Right forelimb (tissue), 1 donor: ENCODE measurements at regions not wholly inside any gene's neighbourhood (a gene's known extent, or its start where the extent isn't known, plus 50 kb on each side); places are given as distances from the start of the nearest gene placed in this dataset.

Experiments used
- DNase-seq: peaks from one replicate; pipeline ENCODE4 v3.0.0-alpha.2; 2018

DNA sequence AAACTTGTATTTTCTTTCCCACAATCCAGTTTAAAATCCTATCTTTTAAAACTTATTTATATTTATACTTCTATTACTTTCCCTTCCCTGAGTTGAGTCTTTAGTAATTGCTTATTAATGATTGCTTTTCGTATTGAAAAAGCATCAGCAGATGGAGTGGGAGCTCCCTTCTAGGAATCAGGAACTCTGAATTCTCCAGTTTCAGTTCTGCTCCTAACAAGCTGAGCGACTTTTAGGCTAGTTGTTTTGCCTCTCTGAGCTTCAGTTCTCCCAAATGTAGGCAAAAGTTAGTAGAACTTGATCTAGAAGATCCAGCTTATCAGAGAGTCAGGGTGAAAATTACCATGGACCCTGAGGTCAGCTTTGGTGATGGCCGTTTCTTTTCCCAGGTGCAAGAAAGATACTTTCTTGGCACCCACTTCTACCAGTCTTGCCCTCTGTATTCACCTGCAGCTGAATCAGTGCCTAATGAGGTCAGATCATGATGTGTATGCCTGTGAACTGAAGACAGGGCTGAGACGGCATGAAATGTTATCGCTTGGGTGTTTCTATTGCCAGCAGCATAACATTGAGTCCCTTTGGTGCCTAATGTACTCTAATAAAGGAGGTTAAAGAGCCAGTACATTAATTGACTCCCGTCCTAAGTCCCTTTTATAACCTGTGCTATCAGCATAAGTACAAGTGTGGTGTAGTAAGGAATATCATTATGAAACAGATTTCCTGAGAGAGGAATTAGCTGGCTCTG is 194.5 kb upstream of the TBC1D5 start:
- no peak for DNase-seq

DNA sequence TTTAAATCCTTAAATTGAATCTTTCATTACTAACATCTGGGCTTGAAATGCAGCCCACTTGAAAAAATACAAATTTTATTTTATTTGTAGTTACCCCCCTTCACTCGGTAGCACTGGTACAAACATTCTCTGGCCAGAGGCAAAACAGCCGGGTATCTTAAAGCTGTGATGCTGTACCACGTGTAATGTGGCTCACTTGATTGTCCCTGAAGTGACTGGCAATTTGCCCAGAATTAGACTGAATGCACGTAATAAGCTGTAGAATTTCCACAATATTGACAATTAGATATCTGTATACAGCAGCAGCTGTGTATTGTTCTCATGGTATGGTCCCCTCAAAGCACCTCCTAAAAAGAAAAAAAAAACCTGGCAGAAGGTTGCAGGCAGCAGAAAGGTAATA is 192.8 kb upstream of the TBC1D5 start:
- DNase-seq: no peak

DNA sequence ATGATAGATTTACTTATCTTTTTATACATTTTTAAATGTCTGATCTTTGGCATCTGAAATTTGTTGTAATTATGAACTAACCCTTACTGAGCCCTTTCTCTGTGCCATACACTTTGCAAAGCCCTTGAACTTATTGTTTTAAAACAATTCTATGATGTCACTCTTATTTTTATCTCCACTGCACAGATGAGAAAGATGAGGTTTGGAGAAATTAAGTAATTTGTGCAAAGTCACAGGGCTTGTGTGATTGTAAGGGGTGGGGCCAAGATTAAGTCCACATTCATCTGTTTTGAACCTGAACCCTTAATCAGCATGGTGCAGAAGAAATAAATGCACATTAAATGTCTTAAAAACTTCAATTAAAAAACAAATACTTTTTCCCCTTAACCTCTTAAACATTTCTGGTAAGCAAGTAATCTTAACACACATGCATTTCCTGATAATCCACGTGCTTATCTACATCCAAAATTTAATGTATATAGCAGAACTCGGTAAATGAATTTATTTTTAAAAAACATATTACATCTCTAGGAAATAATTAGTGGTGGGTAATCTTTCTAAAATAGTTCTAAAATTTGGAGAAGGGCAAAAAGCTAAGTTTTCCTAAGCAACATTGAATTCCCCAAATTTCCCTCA is 189.8 kb upstream of the TBC1D5 start:
- DNase-seq: no peak

DNA sequence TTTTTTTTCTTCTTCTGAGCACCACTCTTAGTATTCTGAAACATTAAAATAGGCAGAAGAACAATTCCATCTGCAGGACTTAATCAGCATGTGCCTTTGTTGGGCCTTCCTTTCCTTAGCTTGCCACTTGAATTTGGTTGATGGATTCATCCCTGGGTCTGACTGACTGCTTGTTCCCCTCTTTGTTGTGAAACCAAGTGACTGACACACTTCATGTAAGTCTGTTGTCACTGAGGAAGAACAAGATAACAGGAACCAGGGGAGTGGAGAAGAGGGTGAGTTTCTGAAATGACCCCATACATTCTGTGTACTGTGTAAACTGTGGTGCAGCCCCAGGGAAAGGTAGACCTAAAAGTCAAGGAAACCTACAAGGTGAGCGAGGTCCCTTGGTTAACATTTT is 188.7 kb upstream of the TBC1D5 start:
- DNase-seq: no peak

DNA sequence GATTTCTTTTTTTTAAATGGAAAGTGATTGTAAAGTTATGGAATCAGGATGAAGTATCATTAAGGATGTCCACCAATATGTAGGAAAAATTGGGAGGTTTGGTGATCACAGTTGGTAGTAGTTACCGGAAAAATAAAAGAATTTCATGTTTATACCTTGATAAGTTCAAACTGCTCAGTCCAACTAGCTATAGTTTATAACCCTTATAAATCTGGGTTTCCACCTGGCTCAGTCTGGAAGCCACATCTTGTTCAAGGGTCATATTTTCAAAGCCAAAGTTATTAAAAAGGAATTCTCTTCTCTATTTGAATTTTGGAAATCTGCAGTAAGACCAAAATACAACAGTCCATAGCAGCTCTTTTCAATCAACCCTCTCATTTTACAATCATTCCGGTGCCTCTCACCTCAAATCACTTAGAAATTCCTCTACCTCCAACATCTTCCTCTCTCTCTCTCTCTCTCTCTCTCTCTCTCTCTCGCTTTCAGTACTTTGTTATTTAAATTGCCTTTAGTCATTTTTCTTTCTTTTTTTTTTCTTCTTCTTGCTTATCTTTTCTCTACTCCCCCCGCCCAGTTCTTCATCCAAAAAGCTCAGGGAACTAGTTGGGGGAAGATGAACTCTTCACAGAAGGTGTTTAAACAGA is 186.2 kb upstream of the TBC1D5 start:
- no peak for DNase-seq

DNA sequence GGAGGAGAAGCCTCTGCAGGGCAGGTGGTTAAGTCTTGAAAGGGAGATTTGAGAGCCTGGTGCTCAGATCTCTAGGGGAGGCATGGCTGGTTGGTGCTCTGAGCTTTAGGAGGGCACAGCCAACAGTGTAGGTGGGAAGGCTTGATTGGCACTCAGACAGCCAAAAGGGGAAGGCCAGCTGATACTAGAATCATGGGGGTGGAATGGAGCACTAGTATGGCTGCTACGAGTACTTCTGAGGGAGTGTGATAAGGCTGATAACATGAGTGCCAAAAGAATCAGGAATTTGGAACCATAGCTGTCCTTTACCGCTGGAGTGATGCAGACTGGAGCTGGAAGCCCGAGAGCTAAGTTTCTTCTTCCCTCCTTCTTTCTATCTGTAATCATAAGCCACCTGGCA is 184.6 kb upstream of the TBC1D5 start:
- DNase-seq: no peak

DNA sequence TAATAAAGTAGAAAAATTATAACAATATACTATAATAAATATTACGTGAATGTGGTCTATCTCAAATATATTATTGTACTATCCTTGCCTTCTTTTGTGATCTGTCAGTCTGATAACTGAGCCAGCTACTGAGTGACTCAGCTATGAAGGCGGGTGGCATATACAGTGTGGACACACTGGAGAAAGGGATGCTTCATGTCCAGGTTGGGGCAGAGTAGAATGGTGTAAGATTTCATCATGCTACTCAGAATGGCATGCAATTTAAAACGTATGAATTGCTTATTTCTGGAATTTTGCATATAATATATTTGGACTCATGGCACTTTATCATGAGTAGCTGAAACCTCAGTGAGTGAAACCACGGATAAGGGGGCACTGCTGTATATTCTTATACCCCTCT is 172.9 kb upstream of the TBC1D5 start:
- DNase-seq: no peak

DNA sequence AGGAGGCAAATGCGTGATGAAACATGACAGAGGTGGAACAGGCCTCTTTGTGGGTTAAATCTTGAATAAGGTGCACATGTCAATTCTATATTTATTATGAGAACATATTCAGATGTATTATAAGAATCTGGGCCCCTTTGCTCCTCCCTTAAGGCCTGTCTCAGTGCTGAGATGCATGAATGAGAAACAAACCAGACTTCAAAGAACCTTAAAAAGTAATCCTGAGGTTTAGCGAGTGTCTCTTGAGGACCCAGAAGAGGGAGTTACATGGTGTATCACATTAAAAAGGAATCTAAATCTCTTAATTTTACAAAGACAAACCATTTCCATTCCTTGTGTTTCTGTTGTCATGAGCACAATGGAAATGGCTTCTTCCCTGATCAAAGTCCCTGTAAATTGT is 170.9 kb upstream of the TBC1D5 start:
- no peak for DNase-seq

DNA sequence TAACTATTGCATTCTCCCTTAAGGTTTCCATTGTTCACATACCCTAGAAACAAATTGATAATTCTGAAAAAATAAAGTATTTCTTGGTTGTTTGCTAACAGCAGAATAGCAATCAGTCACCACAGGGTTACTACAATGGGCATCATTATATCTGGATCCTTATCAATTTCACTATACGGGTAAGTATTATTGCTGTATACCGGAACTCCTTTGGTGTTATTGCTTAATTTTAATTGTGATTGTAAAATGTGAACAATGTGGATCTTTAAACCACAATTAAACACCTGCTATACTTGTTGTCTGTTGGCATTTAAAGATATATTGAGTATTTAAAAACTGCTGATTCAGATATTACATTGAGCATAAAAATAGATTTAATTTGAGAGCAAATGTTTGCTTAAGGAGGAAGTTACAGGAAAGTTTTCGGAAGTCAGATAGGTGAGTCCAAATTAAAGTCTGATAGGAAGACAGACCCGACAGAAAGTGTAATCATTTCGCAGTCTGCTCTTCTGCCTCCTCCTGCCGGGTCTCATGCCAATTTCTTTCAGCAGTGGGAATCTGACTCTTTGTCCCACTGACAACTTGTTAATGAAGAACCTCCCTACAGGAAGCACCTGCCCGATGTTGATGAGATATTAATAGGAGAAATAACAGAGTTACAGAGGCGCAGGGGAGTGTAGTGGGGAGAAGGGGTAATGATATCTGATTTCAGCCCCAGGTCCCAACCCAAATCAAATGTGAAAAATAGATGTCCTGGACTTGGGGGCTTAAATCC is 169.7 kb upstream of the TBC1D5 start:
- no peak for DNase-seq

DNA sequence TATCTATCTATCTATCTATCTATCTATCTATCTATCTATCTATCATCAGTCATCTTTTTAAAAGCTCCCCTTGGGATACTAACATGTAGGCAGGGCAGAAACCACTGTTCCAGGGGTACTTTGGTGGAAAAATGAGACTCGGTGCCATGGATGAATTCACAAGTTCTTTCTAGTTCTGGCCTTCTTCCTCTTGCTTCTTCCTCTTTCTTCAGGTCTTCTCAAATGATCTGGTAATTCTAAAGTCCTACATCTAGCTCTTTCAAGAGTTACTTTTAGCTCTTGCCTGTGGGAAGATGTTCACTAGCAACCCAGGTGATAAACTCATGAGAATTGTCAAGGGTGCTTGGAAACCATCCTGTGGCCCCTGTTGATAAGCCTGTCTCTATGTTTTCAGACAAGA is 168.5 kb upstream of the TBC1D5 start:
- no peak for DNase-seq

DNA sequence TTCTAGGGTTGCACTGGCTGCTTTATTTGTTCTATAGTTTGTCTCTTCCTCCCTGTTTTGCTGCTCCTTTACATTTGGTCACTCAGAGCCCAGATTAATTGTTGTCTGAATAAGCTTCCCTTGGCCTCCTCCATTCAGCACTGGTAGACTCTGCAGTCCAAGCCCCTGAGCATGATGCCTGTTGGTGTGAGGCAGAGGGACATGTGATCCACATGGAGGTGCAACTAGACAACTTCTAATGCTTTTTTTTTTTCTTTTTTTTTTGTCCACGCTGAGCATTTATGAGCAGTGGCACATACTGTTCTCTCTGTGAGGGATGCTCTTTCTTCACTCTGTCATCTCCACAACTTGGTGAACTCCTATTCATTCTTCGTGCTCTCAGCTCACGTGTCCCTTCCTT is 167.3 kb upstream of the TBC1D5 start:
- no peak for DNase-seq

DNA sequence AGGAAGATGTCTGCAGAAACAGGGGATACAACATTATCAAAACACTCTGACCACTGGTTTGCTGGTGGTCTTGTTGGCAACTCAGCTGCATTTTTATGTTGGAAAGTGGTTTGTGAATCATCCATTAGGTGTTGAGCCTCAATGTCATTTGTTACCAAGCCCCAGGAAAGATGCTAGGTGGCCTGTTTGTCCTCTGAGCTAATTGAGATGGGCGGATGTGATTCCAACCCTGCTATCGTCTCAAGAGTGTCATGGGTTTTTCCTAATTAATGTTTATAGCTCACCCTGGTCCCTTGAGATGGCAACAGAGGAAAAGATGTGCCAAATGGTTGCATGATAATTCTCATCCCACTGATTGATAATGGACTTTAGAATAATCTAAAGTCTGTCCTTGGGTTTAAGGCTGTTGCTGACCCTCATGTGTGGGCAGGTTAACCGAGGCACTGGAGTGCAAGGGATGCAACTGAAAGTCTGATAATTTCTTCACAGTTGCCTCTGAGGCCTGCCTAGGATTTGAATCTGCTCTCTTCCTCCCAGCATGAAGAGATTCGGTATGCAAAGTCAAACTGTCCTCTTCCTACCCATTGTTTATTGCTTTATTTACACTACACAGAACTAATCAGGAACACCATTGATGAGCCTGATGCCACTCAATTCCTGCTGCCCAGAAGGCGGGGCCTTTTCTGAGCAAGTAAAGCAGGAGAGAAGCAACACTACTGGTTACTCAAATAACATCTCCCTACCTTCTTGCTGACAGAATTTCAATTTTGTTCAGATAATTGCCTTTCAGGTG is 166.2 kb upstream of the TBC1D5 start:
- no peak for DNase-seq

DNA sequence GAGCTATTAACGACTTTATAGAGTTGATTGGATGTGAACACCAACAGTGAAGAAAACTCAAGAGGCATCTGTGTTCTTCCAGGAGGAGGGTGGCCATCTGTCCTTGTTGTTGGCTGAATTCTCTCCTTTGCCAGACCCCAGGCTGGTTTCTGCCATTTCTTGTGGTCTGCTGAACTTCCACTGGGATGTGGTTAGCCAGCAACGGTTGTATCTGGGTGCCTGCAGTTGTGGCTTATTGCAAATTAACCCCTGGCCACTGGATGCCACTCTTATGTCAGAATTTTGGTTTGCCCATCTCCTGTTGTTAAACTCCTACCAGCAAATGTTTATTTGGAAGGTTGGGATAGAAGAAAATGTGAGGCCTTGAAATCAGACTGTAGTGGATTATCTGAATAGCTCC is 163.6 kb upstream of the TBC1D5 start:
- DNase-seq: no peak

DNA sequence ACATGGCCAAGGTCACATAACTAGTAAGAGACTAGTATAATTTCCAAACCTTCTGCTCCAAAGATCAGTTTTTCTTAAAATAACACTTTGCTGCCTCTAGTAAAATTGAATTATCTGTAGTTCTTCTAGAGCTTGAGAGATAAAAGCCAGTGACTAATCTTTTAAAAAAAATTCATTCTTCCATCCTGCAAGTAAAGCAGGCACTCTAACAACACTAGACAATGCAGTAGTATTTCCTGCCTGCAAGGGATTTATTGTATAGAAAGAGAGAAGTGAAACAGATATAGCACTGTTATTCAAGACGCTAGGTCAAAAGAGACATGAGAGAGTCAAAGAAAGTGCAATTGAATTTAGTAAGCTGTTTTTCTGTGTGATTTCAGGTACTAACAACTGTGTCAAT is 159.5 kb upstream of the TBC1D5 start:
- no peak for DNase-seq

DNA sequence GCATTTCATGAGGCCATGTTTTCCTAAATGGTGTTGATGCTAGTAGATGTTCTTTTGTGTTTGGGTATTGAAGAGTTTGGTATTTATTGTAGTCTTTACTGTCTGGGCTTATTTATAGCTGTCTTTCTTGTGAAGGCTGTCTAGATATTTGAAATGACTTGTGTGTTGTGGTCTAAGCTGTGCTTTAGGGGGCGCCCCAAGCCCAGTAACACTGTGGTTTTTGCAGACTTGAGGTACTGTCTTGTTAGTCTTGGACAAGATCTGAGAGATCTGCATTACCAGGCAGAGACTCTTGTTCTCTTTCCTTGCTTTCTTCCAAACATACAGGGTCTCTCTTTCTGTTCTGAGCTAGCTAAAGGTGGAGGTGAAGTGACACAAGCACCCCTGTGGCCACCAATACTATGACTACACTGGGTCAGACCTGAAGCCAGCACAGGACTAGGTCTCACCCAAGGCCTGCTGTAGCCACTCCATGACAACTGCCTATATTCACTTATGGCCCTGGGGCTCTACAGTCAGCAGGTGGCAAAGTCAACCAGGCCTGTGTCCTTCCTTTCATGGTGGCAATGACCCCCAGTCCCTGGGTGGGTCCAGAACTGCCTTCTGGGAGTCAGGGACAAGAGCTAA is 152.1 kb upstream of the TBC1D5 start:
- DNase-seq: no peak

DNA sequence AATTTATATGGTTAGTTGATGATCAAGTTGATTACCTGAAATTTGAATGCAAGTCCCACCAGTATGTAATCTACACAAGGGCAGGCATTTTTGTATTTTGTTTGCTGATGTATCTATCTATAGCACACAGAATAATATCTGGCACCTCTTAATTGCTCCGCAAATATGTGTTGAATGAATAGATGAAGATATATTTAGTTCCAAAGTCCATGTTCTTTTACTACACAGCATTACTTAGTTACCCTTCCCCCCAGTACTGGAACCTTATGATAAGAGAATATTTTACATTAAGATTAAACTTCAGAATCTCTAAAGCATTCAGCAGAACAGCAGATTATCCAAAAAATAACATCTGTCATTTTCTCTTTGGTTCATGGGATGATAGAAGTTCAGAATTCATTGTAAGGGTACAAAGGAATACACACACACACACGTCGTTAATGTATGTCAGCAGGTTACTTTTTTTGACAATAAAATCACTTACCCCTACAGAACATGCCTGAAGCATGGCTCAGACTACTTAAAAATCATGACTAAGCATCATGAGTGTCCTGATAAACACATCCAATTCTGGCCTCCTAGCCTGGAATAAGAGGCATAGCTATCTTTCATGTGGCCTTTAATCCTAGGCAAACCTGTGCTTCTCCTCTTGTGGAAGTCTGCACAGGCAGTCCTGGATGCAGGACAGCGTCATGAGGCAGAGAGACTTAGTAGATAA is 148.9 kb upstream of the TBC1D5 start:
- no peak for DNase-seq

DNA sequence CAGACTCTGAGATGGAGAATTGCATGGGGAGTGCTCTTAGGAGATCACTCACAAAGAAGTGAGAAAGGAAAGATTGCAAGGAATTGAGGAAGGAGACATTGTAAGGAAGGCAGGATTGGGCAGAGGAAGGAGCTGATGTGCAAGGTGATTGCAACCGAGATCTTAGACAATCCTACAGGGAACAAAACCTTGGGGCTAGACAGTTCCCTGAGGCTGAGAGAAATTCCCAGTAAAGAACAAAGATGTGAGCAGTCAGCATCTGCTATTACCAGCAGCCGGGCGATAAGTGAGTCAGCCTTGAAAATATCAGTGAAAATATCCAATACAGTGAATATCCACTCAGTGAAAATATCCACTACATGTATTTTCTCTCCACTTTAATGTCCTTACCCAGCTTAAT is 143.6 kb upstream of the TBC1D5 start:
- DNase-seq: no peak

DNA sequence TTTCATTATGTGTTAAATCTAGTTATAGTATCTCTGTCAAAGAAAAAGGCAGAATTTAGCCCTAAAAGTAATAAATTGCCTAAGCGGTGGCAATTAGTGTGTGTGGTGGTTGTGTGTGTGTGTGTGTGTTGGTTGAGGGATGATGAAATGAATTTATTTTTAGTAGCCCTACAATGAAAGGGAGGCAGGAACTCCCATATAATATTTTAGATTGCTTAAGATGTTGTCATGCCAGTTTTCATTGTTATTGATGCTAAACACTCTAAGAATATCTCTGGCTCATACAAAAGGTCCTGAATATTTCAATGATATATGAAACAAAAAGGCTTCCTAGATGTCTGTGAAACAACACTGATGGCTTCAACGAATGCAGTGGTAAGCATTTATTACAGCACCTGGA is 140.6 kb upstream of the TBC1D5 start:
- no peak for DNase-seq

DNA sequence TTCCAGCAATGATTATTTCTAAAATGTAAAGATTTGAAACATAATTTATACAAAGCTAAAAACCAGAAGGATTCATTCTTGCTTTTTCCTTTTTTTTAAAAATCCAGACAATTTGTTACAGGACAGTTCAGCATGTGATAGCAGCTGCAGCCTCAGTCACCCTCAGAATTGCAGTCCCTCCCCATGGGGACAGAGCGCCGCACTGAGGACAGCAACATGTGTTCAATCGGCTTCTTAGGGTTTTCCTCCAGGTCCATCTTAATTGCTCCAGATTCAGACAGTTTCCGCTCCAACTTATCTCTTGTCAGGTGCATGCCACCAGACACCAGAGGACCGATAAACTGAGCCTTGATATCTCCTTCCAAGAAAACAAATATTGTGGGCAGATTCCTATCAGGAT is 134.9 kb upstream of the TBC1D5 start:
- no peak for DNase-seq

DNA sequence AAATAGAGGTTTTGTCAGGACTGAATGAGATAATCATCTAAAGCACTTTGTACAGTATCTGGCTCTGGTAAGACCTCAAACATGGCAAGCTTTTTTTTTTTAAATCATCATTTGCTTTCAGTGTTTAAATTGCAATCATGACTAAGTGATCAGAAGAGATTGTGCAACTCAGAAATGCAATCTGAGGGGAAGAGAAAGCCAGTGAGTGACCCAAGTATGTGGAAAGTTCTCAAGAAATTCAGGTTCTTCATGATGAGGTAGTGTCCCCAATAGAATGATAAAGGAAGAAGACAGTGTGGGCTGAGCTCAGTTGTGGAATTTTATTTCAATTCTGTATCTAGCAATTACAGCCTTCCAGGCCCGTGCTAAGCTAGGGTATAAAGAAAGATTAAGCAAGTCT is 132.2 kb upstream of the TBC1D5 start:
- DNase-seq: no peak

DNA sequence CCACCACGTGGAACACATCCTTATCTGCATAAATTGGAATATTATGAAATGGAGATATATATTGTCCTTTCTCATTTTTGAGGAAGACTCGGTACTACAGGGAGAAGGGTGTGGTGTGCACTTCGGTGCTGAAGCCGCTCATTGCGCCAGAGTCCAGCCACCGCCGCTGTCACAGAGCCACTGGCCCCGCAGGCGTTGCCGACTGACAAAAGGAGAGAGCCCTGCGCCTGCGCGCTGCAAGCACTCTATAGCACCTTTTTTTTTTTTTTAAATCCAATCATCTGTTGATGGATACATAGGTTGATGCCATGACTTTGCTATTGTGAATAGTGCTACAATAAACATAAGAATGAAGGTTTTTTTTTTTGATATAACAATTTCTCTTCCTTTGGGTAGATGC is 130.0 kb upstream of the TBC1D5 start:
- no peak for DNase-seq

DNA sequence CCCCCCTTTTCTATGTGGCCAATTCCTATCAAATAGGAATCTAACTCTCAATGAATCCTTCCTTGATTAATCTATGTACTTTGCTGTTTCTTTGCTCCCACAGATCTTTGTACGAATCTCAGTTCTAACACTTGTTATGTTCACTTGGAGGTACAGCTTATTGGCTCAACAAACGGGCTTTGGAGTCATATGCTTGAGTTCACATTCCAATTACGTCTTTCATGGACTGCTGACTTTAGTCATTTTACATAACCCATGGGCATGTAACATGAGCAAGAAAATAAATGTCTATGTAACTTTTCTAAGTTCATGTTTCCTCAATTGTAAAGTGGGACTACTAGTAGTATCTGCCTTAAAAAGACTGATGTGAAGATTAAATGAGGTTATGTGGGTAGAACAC is 123.2 kb upstream of the TBC1D5 start:
- DNase-seq: no peak
